Body of pancreas (tissue), 4 donors: ENCODE measurements at regions not wholly inside any gene's neighbourhood (a gene's known extent, or its start where the extent isn't known, plus 50 kb on each side); places are given as distances from the start of the nearest gene placed in this dataset.

ENCODE experiments used
- CTCF ChIP-seq, 7 experiments: fragments of 450-650 bp in 4 of 7; fragments of 200-600 bp in 3 of 7; sonication (generic) in 3 of 7; IDR thresholded peaks; one replicate each; pipeline ENCODE4 v1.5.1; 2016 to 2019; ENCODE audit warnings: antibody characterized with exemption in 7 of 7
- POLR2A ChIP-seq, 3 donors: fragments of 450-650 bp; IDR thresholded peaks; one replicate each; pipeline ENCODE4 v1.6.1; 2016; ENCODE audit warnings: antibody characterized with exemption in 3 of 3, mild to moderate bottlenecking in 2 of 3

- TF ChIP-seq CTCF (IDR thresholded peaks at IDR 0.05) (no peak), POLR2A (IDR thresholded peaks at IDR 0.05) (no peak)
Measured at GRCh38 chr18:68414407-68414806, 300.5 kb downstream of the TMX3 start.
